Trophoblast cell (in vitro differentiated cells and primary cell): ENCODE measurements at regions not wholly inside any gene's neighbourhood (a gene's known extent, or its start where the extent isn't known, plus 50 kb on each side); places are given as distances from the start of the nearest gene placed in this dataset.

ENCODE experiments used
- DNase-seq, 2 donors: peaks; one replicate each; pipeline ENCODE4 v3.0.0-alpha.2; 2016
- H2AFZ ChIP-seq: 2 replicates; pipeline ENCODE4 v1.6.1; 2013; ENCODE audit warnings: low read length, moderate library complexity, mild to moderate bottlenecking; ENCODE audit not compliant: insufficient read depth, poor library complexity
- H2AK5ac ChIP-seq: 2 replicates; pipeline ENCODE4 v1.6.1; 2013; ENCODE audit warnings: mild to moderate bottlenecking, low read length
- H2BK120ac ChIP-seq: 2 replicates; pipeline ENCODE4 v1.6.1; 2013; ENCODE audit warnings: low read length, mild to moderate bottlenecking, moderate library complexity; ENCODE audit not compliant: insufficient read depth, poor library complexity
- H2BK12ac ChIP-seq: 2 replicates; pipeline ENCODE4 v1.6.1; 2013; ENCODE audit warnings: mild to moderate bottlenecking, low read length, moderate library complexity
- H2BK5ac ChIP-seq: 2 replicates; pipeline ENCODE4 v1.6.1; 2013; ENCODE audit warnings: low read length, low read depth, moderate library complexity, mild to moderate bottlenecking; ENCODE audit not compliant: poor library complexity
- H3K14ac ChIP-seq: 2 replicates; pipeline ENCODE4 v1.6.1; 2013; ENCODE audit warnings: mild to moderate bottlenecking, low read length
- H3K18ac ChIP-seq: 2 replicates; pipeline ENCODE4 v1.6.1; 2013; ENCODE audit warnings: mild to moderate bottlenecking, low read length
- H3K23ac ChIP-seq: 2 replicates; pipeline ENCODE4 v1.6.1; 2013; ENCODE audit warnings: low read length
- H3K27ac ChIP-seq: 2 replicates; pipeline ENCODE4 v1.5.1; 2013; ENCODE audit warnings: low read depth, mild to moderate bottlenecking, inconsistent platforms, low read length, moderate library complexity
- H3K27me3 ChIP-seq: 2 replicates; pipeline ENCODE4 v1.6.1; 2013; ENCODE audit warnings: inconsistent platforms, mild to moderate bottlenecking, low read length, moderate library complexity; ENCODE audit not compliant: insufficient read depth
- H3K36me3 ChIP-seq, 2 experiments: 1 replicate in 1 of 2; 2 replicates in 1 of 2; pipeline ENCODE4 v1.6.1; 2013; ENCODE audit warnings: low read length in 2 of 2, mild to moderate bottlenecking in 2 of 2, moderate library complexity in 1 of 2; ENCODE audit not compliant: insufficient read depth in 2 of 2, control insufficient read depth in 1 of 2
- H3K4ac ChIP-seq: 2 replicates; pipeline ENCODE4 v1.6.1; 2013; ENCODE audit warnings: low read depth, mild to moderate bottlenecking, low read length, moderate library complexity
- H3K4me1 ChIP-seq, 2 experiments: 1 replicate in 1 of 2; 2 replicates in 1 of 2; pipeline ENCODE4 v1.6.1; 2013; ENCODE audit warnings: low read length in 2 of 2, mild to moderate bottlenecking in 2 of 2, moderate library complexity in 1 of 2; ENCODE audit not compliant: insufficient read depth in 2 of 2, control insufficient read depth in 1 of 2
- H3K4me2 ChIP-seq: 2 replicates; pipeline ENCODE4 v1.6.1; 2013; ENCODE audit warnings: inconsistent platforms, mild to moderate bottlenecking, low read length, moderate library complexity
- H3K4me3 ChIP-seq: 2 replicates; pipeline ENCODE4 v1.5.1; 2013; ENCODE audit warnings: mild to moderate bottlenecking, low read depth, low read length, inconsistent platforms
- H3K79me1 ChIP-seq: one replicate; pipeline ENCODE4 v1.6.1; 2013; ENCODE audit warnings: low read length
- H3K79me2 ChIP-seq: 2 replicates; pipeline ENCODE4 v1.6.1; 2013; ENCODE audit warnings: low read length, mild to moderate bottlenecking; ENCODE audit not compliant: control insufficient read depth, insufficient read depth, poor library complexity
- H3K9ac ChIP-seq: 2 replicates; pipeline ENCODE4 v1.6.1; 2013; ENCODE audit warnings: mild to moderate bottlenecking, low read length
- H3K9me3 ChIP-seq: 2 replicates; pipeline ENCODE4 v1.6.1; 2013; ENCODE audit warnings: low read depth, mild to moderate bottlenecking, control low read depth, inconsistent platforms, low read length; ENCODE audit not compliant: insufficient read depth
- H4K12ac ChIP-seq: 2 replicates; pipeline ENCODE4 v1.6.1; 2013; ENCODE audit warnings: low read depth, mild to moderate bottlenecking, low read length, moderate library complexity
- H4K8ac ChIP-seq: 2 replicates; pipeline ENCODE4 v1.6.1; 2013; ENCODE audit warnings: low read depth, mild to moderate bottlenecking, low read length, moderate library complexity
- H4K91ac ChIP-seq: one replicate; pipeline ENCODE4 v1.6.1; 2013; ENCODE audit warnings: low read depth, mild to moderate bottlenecking, low read length, moderate library complexity
- WGBS: extraction: QIAGEN DNeasy Blood & Tissue Kit; methylation state at CpG from one replicate; pipeline ENCODE4 v1.1.7; 2013; ENCODE audit warnings: missing lambda C conversion rate; ENCODE audit not compliant: insufficient read length, insufficient coverage; ENCODE audit errors: extremely low coverage; 5-methylcytosine and 5-hydroxymethylcytosine counted together

DNA sequence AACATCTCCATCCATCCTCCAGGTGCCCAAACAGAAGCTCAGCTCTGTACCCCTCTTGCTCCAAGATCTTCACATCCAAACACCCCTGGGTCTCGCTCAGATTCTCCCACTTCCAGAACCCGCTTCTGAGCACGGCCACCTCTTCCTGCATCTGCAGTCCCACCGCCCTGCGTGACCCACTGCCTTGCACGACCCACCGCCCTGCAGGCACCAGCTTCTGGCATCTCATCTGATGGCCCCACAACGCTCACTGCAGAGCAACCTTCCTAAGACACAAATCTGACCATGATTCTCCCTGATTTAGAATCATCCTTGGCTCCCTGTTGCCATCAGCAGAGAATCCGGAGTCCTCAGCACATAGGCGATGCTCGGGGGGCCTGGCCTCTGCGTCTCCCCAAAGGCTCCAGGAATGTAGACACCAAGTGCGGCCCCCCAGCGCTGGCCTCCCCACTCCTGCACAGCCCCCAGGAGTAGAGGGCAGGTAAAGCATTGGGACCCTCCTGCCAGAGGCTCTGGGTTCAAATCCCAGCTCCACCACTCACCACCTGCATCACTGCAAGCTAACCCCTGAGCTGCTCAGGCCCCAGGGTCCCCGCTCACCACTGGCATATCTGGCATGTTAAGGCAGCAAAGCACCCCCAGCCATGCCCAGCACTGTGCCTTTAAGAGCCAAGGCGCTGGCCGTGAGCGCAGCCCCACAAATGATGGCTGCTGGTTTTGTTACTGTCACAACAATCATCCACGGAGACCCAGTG lies 459.3 kb downstream of the BRD1 start:
- Histone ChIP-seq H2BK120ac (no peak overlapping the region), H3K9ac (no peak overlapping the region)
- WGBS = no CpG with 5 or more reads among the region's 19 CpGs

DNA sequence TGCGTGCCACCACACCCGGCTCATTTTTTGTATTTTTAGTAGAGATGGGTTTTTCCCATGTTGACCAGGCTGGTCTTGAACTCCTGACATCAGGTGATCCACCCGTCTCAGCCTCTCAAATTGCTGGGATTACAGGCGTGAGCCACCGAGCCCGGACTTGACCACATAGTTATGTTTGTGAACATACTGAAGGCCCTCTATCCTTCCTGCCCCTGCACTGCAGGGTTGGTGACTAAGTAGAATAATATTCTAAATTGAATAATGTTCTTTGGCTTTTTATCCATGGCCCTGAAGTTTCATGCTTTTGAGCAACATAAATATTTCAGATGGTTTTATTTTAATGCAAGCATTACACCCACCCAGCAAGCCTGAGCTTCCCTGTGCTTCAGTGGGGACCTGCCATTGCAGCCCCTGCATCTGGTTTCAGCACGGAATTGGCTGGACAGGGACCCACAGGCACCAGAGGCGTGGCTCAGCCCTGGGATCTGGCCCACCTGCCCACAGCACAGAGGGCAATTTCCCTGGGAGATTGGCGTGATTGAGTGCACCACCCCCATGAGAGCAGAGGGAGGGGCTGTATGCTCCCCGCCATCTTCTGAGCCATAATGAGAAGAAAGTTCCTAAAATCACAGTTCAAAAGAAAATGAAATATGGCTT lies 460.5 kb downstream of the BRD1 start:
- H3K4me1 ChIP-seq = no peaks in the 10 kb centered on the region
- H3K79me1 ChIP-seq = peaks cover under 1% of the 10 kb centered on the region
- no peak overlapping the region for H2BK5ac ChIP-seq
- no peaks in the 10 kb centered on the region for H3K36me3 ChIP-seq
- no peak overlapping the region for H3K18ac ChIP-seq
- no peak overlapping the region for H4K8ac ChIP-seq
- WGBS = no CpG with 5 or more reads among the region's 10 CpGs
- H3K9me3 ChIP-seq = peaks cover 2% of the 10 kb centered on the region
- H2AK5ac ChIP-seq = no peak overlapping the region
- no peak overlapping the region for H2BK120ac ChIP-seq
- no peak overlapping the region for H3K9ac ChIP-seq
- no peak for DNase-seq
- no peak overlapping the region for H3K14ac ChIP-seq
- H4K12ac ChIP-seq = no peak overlapping the region
- H3K27me3 ChIP-seq = no peaks in the 10 kb centered on the region
- no peak overlapping the region for H4K91ac ChIP-seq
- H3K4me3 ChIP-seq = no peak overlapping the region
- H3K4me2 ChIP-seq = no peak overlapping the region
- H3K27ac ChIP-seq = no peak overlapping the region
- no peak overlapping the region for H3K4ac ChIP-seq
- H3K79me2 ChIP-seq = no peaks in the 10 kb centered on the region
- no peak overlapping the region for H3K23ac ChIP-seq
- no peak overlapping the region for H2BK12ac ChIP-seq
- no peak overlapping the region for H2AFZ ChIP-seq

More for the DNA sequence above, 459.3 kb downstream of the BRD1 start:
- Histone ChIP-seq H4K12ac (no peak overlapping the region), H4K8ac (no peak overlapping the region), H3K18ac (no peak overlapping the region), H3K79me2 (no peaks in the 10 kb centered on the region), H3K27ac (no peak overlapping the region), H3K4me1 (peaks cover 4 to 9% of the 10 kb centered on the region in 2 experiments), H3K4me2 (no peak overlapping the region), H2BK5ac (no peak overlapping the region), H3K23ac (no peak overlapping the region), H3K79me1 (peaks cover 4% of the 10 kb centered on the region), H2AK5ac (no peak overlapping the region), H3K4me3 (no peak overlapping the region), H2BK12ac (no peak overlapping the region), H4K91ac (no peak overlapping the region), H3K9me3 (peaks cover 2% of the 10 kb centered on the region), H3K36me3 (no peaks in the 10 kb centered on the region), H3K4ac (no peak overlapping the region), H3K27me3 (no peaks in the 10 kb centered on the region), H3K14ac (no peak overlapping the region), H2AFZ (no peak overlapping the region)
- DNase-seq = no peak

DNA sequence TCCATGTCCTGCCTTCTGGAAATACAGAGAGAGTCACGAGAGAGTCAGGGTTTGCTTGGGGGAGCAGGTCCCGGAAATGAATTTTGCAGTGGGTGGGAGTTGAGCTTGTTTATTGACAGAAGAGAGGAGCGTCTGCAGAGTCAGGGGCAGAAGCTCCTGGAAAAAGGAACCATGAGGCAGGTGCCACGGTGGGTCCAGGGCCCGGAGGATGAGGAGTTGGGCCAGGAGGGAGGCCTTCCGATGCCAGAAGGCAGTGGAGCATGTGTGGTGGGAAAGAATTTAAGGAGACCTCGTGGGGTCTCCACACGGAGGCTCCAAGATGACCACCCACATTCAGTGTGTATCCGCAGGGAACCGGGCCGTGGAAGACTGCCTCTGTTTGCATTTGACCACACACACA lies 461.2 kb downstream of the BRD1 start:
- Histone ChIP-seq H2BK120ac (no peak overlapping the region), H2BK12ac (no peak overlapping the region), H2AFZ (no peak overlapping the region), H2BK5ac (no peak overlapping the region), H3K9me3 (peaks cover 2% of the 10 kb centered on the region), H3K9ac (no peak overlapping the region), H4K8ac (no peak overlapping the region), H3K27me3 (no peaks in the 10 kb centered on the region), H4K91ac (no peak overlapping the region), H3K4me2 (no peak overlapping the region), H3K4ac (no peak overlapping the region), H3K79me2 (no peaks in the 10 kb centered on the region), H3K36me3 (no peaks in the 10 kb centered on the region), H3K14ac (no peak overlapping the region), H3K18ac (no peak overlapping the region), H3K4me3 (no peak overlapping the region), H3K4me1 (no peaks in the 10 kb centered on the region), H3K27ac (no peak overlapping the region), H3K23ac (no peak overlapping the region), H3K79me1 (no peaks in the 10 kb centered on the region), H2AK5ac (no peak overlapping the region), H4K12ac (no peak overlapping the region)
- WGBS = no CpG with 5 or more reads among the region's 11 CpGs
- no peak for DNase-seq

DNA sequence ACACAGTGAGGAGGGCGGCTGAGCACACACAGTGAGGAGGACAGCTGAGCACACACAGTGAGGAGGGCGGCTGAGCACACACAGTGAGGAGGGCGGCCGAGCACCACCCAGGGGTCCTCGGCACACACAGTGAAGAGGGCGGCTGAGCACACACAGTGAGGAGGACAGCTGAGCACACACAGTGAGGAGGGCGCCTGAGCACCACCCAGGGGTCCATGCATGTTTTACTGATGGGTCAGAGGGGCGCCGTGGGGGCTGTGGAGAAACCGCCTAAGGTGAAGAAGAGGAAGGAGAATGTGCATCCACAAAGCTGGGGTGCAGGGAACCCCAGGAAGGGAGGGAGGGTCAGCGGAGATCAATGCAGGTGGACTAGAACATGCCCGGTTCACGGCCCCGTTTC lies 461.8 kb downstream of the BRD1 start:
- no peaks in the 10 kb centered on the region for H3K36me3 ChIP-seq
- no peak overlapping the region for H3K18ac ChIP-seq
- no peaks in the 10 kb centered on the region for H3K27me3 ChIP-seq
- no peak overlapping the region for H4K12ac ChIP-seq
- no peak overlapping the region for H2BK120ac ChIP-seq
- H3K79me1 ChIP-seq = no peaks in the 10 kb centered on the region
- no peak overlapping the region for H3K4me2 ChIP-seq
- H3K79me2 ChIP-seq = no peaks in the 10 kb centered on the region
- H3K4me3 ChIP-seq = no peak overlapping the region
- no peak overlapping the region for H2AFZ ChIP-seq
- H4K91ac ChIP-seq = no peak overlapping the region
- no peak overlapping the region for H2BK12ac ChIP-seq
- no peak overlapping the region for H3K23ac ChIP-seq
- no peak overlapping the region for H3K4ac ChIP-seq
- DNase-seq = no peak
- H3K9ac ChIP-seq = no peak overlapping the region
- no peak overlapping the region for H3K14ac ChIP-seq
- no peak overlapping the region for H2BK5ac ChIP-seq
- H2AK5ac ChIP-seq = no peak overlapping the region
- H3K27ac ChIP-seq = no peak overlapping the region
- no peaks in the 10 kb centered on the region for H3K4me1 ChIP-seq
- no peak overlapping the region for H4K8ac ChIP-seq
- no CpG with 5 or more reads among the region's 14 CpGs for WGBS
- H3K9me3 ChIP-seq = peaks cover 2% of the 10 kb centered on the region
